ENCODE measurements at regions not wholly inside any gene's neighbourhood (a gene's known extent, or its start where the extent isn't known, plus 50 kb on each side); places are given as distances from the start of the nearest gene placed in this dataset.
A peak's percentile ranks its signal among the peaks of the same experiment; 100 is the strongest.
"Not testable (repeated sequence)": the region's sequence is repeated elsewhere in the genome, so short reads cannot be mapped to it uniquely, and the experiment has no call there.

DNA sequence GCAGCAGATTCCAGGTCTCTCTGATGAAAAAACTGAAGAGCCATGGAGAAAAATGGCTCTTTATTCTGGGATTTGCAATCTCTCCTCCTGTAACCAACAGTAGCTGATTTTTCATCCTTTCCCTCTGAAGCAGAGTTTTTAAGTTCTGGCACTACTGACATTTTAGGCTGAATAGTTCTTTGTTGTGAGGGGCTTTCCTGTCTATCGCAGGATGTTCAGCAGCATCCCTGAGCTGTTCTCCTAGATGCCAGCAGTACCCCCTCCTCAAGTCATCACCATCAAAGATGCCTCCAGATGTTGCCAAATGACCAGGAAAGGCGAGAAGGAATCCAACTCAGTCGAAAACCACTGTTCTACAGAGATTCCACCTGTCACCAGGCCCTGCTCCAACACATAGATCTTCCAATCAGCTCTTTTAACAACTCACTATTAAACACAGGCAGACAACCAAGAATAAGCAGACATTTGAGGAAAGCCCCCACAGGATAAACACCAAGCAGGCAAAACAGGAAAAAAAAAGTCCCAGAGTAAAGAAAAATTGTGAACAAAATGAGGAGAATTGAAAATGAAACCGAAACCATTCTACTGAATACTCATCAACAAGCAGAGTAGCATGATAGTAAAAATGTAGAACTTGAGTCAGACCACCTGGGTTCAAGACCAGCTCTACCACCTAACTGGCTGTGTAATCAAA, 124.8 kb downstream of the MPP7 start:
- peak overlapping the region; percentile 59 for H3K4me2 ChIP-seq
- peak overlapping the region; percentile 54 for H3K27ac ChIP-seq
- no peaks in the 10 kb centered on the region for H3K79me2 ChIP-seq (ENCODE audit: insufficient read depth, low read depth)
- H4K20me1 ChIP-seq (ENCODE audit: insufficient read depth) = no peaks in the 10 kb centered on the region
- TF ChIP-seq, protein P1, sequence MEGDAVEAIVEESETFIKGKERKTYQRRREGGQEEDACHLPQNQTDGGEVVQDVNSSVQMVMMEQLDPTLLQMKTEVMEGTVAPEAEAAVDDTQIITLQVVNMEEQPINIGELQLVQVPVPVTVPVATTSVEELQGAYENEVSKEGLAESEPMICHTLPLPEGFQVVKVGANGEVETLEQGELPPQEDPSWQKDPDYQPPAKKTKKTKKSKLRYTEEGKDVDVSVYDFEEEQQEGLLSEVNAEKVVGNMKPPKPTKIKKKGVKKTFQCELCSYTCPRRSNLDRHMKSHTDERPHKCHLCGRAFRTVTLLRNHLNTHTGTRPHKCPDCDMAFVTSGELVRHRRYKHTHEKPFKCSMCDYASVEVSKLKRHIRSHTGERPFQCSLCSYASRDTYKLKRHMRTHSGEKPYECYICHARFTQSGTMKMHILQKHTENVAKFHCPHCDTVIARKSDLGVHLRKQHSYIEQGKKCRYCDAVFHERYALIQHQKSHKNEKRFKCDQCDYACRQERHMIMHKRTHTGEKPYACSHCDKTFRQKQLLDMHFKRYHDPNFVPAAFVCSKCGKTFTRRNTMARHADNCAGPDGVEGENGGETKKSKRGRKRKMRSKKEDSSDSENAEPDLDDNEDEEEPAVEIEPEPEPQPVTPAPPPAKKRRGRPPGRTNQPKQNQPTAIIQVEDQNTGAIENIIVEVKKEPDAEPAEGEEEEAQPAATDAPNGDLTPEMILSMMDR (conservative IDR thresholded peaks at IDR 0.05; ENCODE audit: low read depth, low read length) = no peak
- H3K9ac ChIP-seq = peak overlapping the region; percentile 32; the same call in 1 of the 2 replicates
- H3K4me1 ChIP-seq (ENCODE audit: low read depth, poor library complexity, severe bottlenecking) = peaks cover 34% of the 10 kb centered on the region
- H3K4me3 ChIP-seq (IDR thresholded peaks at IDR 0.05; ENCODE audit: insufficient read depth, low read depth, low read length) = no peak overlapping the region
- no peaks in the 10 kb centered on the region for H3K27me3 ChIP-seq (ENCODE audit: insufficient read depth, low read depth)
- H2AFZ ChIP-seq (ENCODE audit: low read depth) = peak overlapping the region; percentile 85
- H3K36me3 ChIP-seq (ENCODE audit: insufficient read depth) = no peaks in the 10 kb centered on the region

DNA sequence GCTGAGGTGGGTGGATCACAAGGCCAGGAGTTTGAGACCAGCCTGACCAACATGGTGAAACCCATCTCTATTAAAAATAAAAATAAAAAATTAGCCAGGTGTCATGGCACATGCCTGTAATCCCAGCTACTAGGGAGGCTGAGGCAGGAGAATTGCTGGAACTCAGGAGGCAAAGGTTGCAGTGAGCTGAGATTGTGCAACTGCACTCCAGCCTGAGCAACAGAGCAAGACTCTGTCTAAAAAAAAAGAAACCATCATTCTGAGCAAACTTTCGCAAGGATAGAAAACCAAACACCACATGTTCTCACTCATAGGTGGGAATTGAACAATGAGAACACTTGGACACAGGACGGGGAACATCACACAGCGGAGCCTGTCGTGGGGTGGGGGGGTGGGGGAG, 126.4 kb downstream of the MPP7 start:
- H3K27me3 ChIP-seq (ENCODE audit: insufficient read depth, low read depth); H3K36me3 ChIP-seq (ENCODE audit: insufficient read depth); H3K27ac ChIP-seq; H3K9ac ChIP-seq; H2AFZ ChIP-seq (ENCODE audit: low read depth); H4K20me1 ChIP-seq (ENCODE audit: insufficient read depth); H3K4me2 ChIP-seq; H3K4me3 ChIP-seq (IDR thresholded peaks at IDR 0.05; ENCODE audit: insufficient read depth, low read depth, low read length); H3K79me2 ChIP-seq (ENCODE audit: insufficient read depth, low read depth): not testable (repeated sequence)
- H3K4me1 ChIP-seq (ENCODE audit: low read depth, poor library complexity, severe bottlenecking) = peaks cover 34% of the 10 kb centered on the region

DNA sequence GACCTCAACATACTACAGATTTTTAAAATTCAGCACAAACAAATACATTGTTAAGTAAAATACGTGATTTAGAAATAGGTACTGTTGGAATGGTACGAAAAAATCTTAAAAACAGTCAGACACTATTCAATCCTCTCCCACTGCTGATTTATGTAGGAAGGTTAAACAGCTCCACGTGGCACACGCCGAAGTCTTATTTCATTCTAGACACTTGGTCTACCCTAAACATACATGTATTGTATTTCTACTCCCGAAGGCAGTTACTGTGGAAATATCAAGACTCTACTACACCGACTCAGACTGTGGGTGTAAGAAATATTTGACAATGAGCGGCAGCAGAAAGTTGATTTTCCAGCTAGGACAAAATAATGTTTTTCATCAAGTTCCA, 130.6 kb downstream of the MPP7 start:
- Histone ChIP-seq H2AFZ (ENCODE audit: low read depth) (no peak overlapping the region), H3K4me2 (no peak overlapping the region), H3K27ac (no peak overlapping the region), H3K4me3 (IDR thresholded peaks at IDR 0.05; ENCODE audit: insufficient read depth, low read depth, low read length) (no peak overlapping the region), H3K79me2 (ENCODE audit: insufficient read depth, low read depth) (no peaks in the 10 kb centered on the region), H3K4me1 (ENCODE audit: low read depth, poor library complexity, severe bottlenecking) (peaks cover 9% of the 10 kb centered on the region), H3K9ac (no peak overlapping the region), H3K36me3 (ENCODE audit: insufficient read depth) (no peaks in the 10 kb centered on the region), H4K20me1 (ENCODE audit: insufficient read depth) (no peaks in the 10 kb centered on the region), H3K27me3 (ENCODE audit: insufficient read depth, low read depth) (no peaks in the 10 kb centered on the region)
- TF ChIP-seq, protein P1 (conservative IDR thresholded peaks at IDR 0.05; ENCODE audit: low read depth, low read length) = no peak

DNA sequence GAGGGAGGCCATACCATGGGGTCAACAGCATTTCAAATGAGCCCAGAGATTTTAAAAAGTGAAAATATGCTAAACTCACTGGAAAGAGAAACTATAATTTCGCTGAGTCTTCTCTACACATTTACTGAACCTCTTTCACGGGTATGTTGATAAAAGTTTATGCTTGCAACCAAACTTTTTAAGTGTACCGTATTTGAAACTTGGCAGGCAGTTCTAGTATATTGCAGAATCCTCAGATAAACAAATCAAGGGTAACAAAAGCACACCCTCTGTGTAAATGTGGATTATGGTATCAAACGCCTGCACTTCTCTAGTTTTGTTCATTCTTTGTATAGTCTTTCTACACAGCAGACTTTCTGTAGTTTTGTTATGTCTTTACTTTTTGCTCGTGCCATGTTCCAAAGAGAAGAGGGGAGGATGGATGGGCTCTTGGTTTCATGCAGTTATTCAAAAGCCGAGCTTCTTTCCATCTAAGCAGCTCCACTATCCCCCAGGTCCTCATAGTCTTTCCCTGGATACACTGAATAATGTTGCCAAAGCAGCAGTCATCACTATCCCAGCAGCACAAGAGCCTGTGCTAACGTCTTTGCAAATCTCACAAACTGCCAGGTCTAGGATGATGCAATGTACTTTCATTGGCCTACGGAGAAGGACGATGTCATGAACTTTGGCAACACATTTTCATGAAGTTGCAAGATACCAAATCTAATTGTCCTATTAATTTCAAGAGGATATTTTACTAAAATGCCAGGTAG, 131.2 kb downstream of the MPP7 start:
- H3K4me2 ChIP-seq = no peak overlapping the region
- H3K79me2 ChIP-seq (ENCODE audit: insufficient read depth, low read depth) = no peaks in the 10 kb centered on the region
- H3K27me3 ChIP-seq (ENCODE audit: insufficient read depth, low read depth) = no peaks in the 10 kb centered on the region
- H2AFZ ChIP-seq (ENCODE audit: low read depth) = no peak overlapping the region
- H4K20me1 ChIP-seq (ENCODE audit: insufficient read depth) = no peaks in the 10 kb centered on the region
- no peaks in the 10 kb centered on the region for H3K36me3 ChIP-seq (ENCODE audit: insufficient read depth)
- TF ChIP-seq, protein P1 (conservative IDR thresholded peaks at IDR 0.05; ENCODE audit: low read depth, low read length) = no peak
- no peak overlapping the region for H3K27ac ChIP-seq
- H3K4me3 ChIP-seq (IDR thresholded peaks at IDR 0.05; ENCODE audit: insufficient read depth, low read depth, low read length) = no peak overlapping the region
- no peak overlapping the region for H3K9ac ChIP-seq
- H3K4me1 ChIP-seq (ENCODE audit: low read depth, poor library complexity, severe bottlenecking) = peaks cover 9% of the 10 kb centered on the region

DNA sequence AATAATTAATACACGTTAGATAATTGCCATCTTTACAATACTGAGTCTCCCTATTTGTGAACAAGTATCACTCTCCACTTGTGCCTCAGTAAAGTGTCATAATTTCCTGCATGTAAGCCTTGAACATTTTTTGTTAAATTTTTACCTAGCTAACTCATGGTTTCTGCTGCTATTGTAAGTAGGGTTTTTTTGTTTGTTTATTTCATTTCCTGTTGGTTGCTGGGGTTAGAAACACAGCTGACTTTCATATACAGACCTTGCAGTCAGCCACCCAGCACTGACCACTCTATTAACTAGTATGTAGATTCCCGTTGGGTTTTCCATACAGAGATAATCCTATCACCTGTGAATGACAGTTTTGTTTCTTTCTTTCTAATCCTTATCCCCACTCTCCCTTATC, 133.3 kb downstream of the MPP7 start:
- Histone ChIP-seq H3K79me2 (ENCODE audit: insufficient read depth, low read depth) (no peaks in the 10 kb centered on the region), H3K36me3 (ENCODE audit: insufficient read depth) (no peaks in the 10 kb centered on the region), H2AFZ (ENCODE audit: low read depth) (no peak overlapping the region), H3K4me1 (ENCODE audit: low read depth, poor library complexity, severe bottlenecking) (no peaks in the 10 kb centered on the region), H3K27me3 (ENCODE audit: insufficient read depth, low read depth) (no peaks in the 10 kb centered on the region), H3K4me3 (IDR thresholded peaks at IDR 0.05; ENCODE audit: insufficient read depth, low read depth, low read length) (no peak overlapping the region), H4K20me1 (ENCODE audit: insufficient read depth) (no peaks in the 10 kb centered on the region), H3K27ac (no peak overlapping the region), H3K9ac (no peak overlapping the region), H3K4me2 (no peak overlapping the region)
- TF ChIP-seq, protein P1 (conservative IDR thresholded peaks at IDR 0.05; ENCODE audit: low read depth, low read length) = no peak

All from KMS-11 (cell line).